Mesenchymal stem cell (in vitro differentiated cells and primary cell): ENCODE measurements at regions not wholly inside any gene's neighbourhood (a gene's known extent, or its start where the extent isn't known, plus 50 kb on each side); places are given as distances from the start of the nearest gene placed in this dataset.

Source experiments
- DNase-seq: peaks from one replicate; pipeline ENCODE4 v3.0.0-alpha.2; 2013
- H2AFZ ChIP-seq: one replicate; pipeline ENCODE4 v1.6.1; 2013; ENCODE audit warnings: low read depth, mild to moderate bottlenecking, control low read depth, inconsistent platforms, low read length, moderate library complexity
- H2AK5ac ChIP-seq: 2 replicates; pipeline ENCODE4 v1.6.1; 2013; ENCODE audit warnings: low read length, moderate library complexity, mild to moderate bottlenecking, inconsistent platforms; ENCODE audit not compliant: severe bottlenecking
- H2BK120ac ChIP-seq: one replicate; pipeline ENCODE4 v1.6.1; 2013; ENCODE audit warnings: low read depth, mild to moderate bottlenecking, inconsistent platforms, low read length, moderate library complexity
- H2BK12ac ChIP-seq, 2 experiments: one replicate each; pipeline ENCODE4 v1.6.1; 2013; ENCODE audit warnings: inconsistent platforms in 2 of 2, low read length in 2 of 2, mild to moderate bottlenecking in 2 of 2, moderate library complexity in 2 of 2, control low read depth in 1 of 2
- H2BK15ac ChIP-seq: one replicate; pipeline ENCODE4 v1.6.1; 2013; ENCODE audit warnings: mild to moderate bottlenecking, low read depth, inconsistent platforms; ENCODE audit not compliant: poor library complexity, severe bottlenecking
- H2BK5ac ChIP-seq: 2 replicates; pipeline ENCODE4 v1.6.1; 2013; ENCODE audit warnings: low read depth, mild to moderate bottlenecking, low read length, control low read depth, inconsistent platforms; ENCODE audit not compliant: poor library complexity, severe bottlenecking
- H3K14ac ChIP-seq, 2 experiments: one replicate each; pipeline ENCODE4 v1.6.1; 2013; ENCODE audit warnings: inconsistent platforms in 2 of 2, low read length in 2 of 2, control low read depth in 1 of 2, mild to moderate bottlenecking in 1 of 2, moderate library complexity in 1 of 2
- H3K18ac ChIP-seq, 2 experiments: one replicate each; pipeline ENCODE4 v1.6.1; 2013; ENCODE audit warnings: inconsistent platforms in 2 of 2, low read length in 2 of 2, control low read depth in 1 of 2, low read depth in 1 of 2, mild to moderate bottlenecking in 1 of 2
- H3K23ac ChIP-seq, 2 experiments: one replicate each; pipeline ENCODE4 v1.6.1; 2013; ENCODE audit warnings: inconsistent platforms in 2 of 2, low read length in 2 of 2, mild to moderate bottlenecking in 2 of 2, moderate library complexity in 2 of 2, control low read depth in 1 of 2
- H3K27ac ChIP-seq: 2 replicates; pipeline ENCODE4 v1.5.1; 2013; ENCODE audit warnings: mild to moderate bottlenecking, moderate library complexity, low read length, control low read depth, inconsistent platforms; ENCODE audit not compliant: poor library complexity, severe bottlenecking
- H3K27me3 ChIP-seq, 2 experiments: 2 replicates each; pipeline versions ENCODE4 v1.6.1 to v1.7.0; 2013; ENCODE audit warnings: low read length in 2 of 2, mild to moderate bottlenecking in 2 of 2, moderate library complexity in 2 of 2, control low read depth in 1 of 2, inconsistent platforms in 1 of 2; ENCODE audit not compliant: control insufficient read depth in 1 of 2, insufficient read depth in 1 of 2
- H3K36me3 ChIP-seq, 2 experiments: 2 replicates each; pipeline versions ENCODE4 v1.6.1 to v1.7.0; 2013; ENCODE audit warnings: low read length in 2 of 2, control low read depth in 1 of 2, inconsistent platforms in 1 of 2, low read depth in 1 of 2, mild to moderate bottlenecking in 1 of 2; ENCODE audit not compliant: insufficient read depth in 2 of 2, control insufficient read depth in 1 of 2
- H3K4ac ChIP-seq, 2 experiments: one replicate each; pipeline ENCODE4 v1.6.1; 2013; ENCODE audit warnings: inconsistent platforms in 2 of 2, low read length in 2 of 2, mild to moderate bottlenecking in 2 of 2, moderate library complexity in 2 of 2, control low read depth in 1 of 2, low read depth in 1 of 2
- H3K4me1 ChIP-seq: 2 replicates; pipeline ENCODE4 v1.6.1; 2013; ENCODE audit warnings: low read depth, low read length, control low read depth; ENCODE audit not compliant: control insufficient read depth, insufficient read depth
- H3K4me2 ChIP-seq: 2 replicates; pipeline ENCODE4 v1.6.1; 2013; ENCODE audit warnings: low read length, mild to moderate bottlenecking, inconsistent platforms; ENCODE audit not compliant: poor library complexity, severe bottlenecking
- H3K4me3 ChIP-seq, 2 experiments: 2 replicates each; pipeline versions ENCODE4 v1.5.1 to v1.7.0; 2013; ENCODE audit warnings: low read length in 2 of 2, mild to moderate bottlenecking in 2 of 2, control low read depth in 1 of 2, low read depth in 1 of 2; ENCODE audit not compliant: insufficient read depth in 1 of 2
- H3K79me1 ChIP-seq: replicated peaks from 2 replicates; pipeline ENCODE4 v1.6.1; 2013; ENCODE audit warnings: mild to moderate bottlenecking, control low read depth, low read length, inconsistent platforms; ENCODE audit not compliant: poor library complexity, severe bottlenecking
- H3K9ac ChIP-seq: 2 replicates; pipeline ENCODE4 v1.7.0; 2013; ENCODE audit warnings: mild to moderate bottlenecking, low read length, moderate library complexity
- H3K9me3 ChIP-seq: 2 replicates; pipeline ENCODE4 v1.7.0; 2013; ENCODE audit warnings: mild to moderate bottlenecking, low read length; ENCODE audit not compliant: control insufficient read depth
- H4K8ac ChIP-seq: one replicate; pipeline ENCODE4 v1.6.1; 2013; ENCODE audit warnings: inconsistent platforms, mild to moderate bottlenecking, low read length, moderate library complexity
- H4K91ac ChIP-seq: one replicate; pipeline ENCODE4 v1.6.1; 2013; ENCODE audit warnings: mild to moderate bottlenecking, low read length, inconsistent platforms
- WGBS: methylation state at CpG from one replicate; pipeline ENCODE4 v1.1.7; 2013; ENCODE audit warnings: mixed read lengths; 5-methylcytosine and 5-hydroxymethylcytosine counted together

DNA sequence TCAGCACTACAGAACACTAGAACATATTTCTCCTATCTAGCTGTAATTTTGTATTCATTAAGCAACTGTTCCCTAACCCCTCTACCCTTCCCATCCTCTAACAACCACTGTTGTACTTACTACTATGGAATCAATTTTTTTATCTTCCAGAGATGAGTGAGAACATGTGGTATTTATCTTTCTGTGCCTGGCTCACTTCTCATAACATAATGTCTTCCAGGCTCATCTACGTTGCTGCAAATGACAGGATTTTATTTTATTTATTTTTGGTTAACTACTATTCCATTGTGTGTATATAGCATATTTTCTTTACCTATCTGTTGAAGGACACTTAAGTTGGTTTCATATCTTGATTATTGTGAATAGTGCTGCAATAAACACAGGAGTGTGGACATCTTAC, 200.9 kb upstream of the CHRM2 start:
- H3K14ac ChIP-seq: no peak overlapping the region
- H2BK120ac ChIP-seq: no peak overlapping the region
- H3K9me3 ChIP-seq: peaks cover 27% of the 10 kb centered on the region
- no peak for DNase-seq
- H2AFZ ChIP-seq: no peak overlapping the region
- no peaks in the 10 kb centered on the region for H3K4me1 ChIP-seq
- H3K4ac ChIP-seq: no peak overlapping the region
- no peak overlapping the region for H4K91ac ChIP-seq
- no peaks in the 10 kb centered on the region for H3K27me3 ChIP-seq
- no CpG with 5 or more reads among the region's 1 CpG for WGBS
- H3K23ac ChIP-seq: no peak overlapping the region
- no peak overlapping the region for H2BK15ac ChIP-seq
- no peaks in the 10 kb centered on the region for H3K79me1 ChIP-seq
- H3K9ac ChIP-seq: no peak overlapping the region
- H2BK12ac ChIP-seq: no peak overlapping the region
- no peak overlapping the region for H3K4me3 ChIP-seq
- no peak overlapping the region for H3K4me2 ChIP-seq
- no peak overlapping the region for H2BK5ac ChIP-seq
- no peak overlapping the region for H2AK5ac ChIP-seq
- no peak overlapping the region for H3K27ac ChIP-seq
- H3K36me3 ChIP-seq: no peaks in the 10 kb centered on the region
- H3K18ac ChIP-seq: no peak overlapping the region
- no peak overlapping the region for H4K8ac ChIP-seq

- peaks cover 12% of the 10 kb centered on the region for H3K9me3 ChIP-seq
- WGBS: 75% methylated on average over 2 of the region's 5 CpGs
- DNase-seq: no peak
- no peak overlapping the region for H3K4ac ChIP-seq
- H2BK5ac ChIP-seq: no peak overlapping the region
- no peaks in the 10 kb centered on the region for H3K36me3 ChIP-seq
- no peak overlapping the region for H2AK5ac ChIP-seq
- no peak overlapping the region for H3K4me2 ChIP-seq
- H4K91ac ChIP-seq: no peak overlapping the region
- H3K4me3 ChIP-seq: no peak overlapping the region
- no peak overlapping the region for H2BK15ac ChIP-seq
- H2BK12ac ChIP-seq: no peak overlapping the region
- no peak overlapping the region for H2BK120ac ChIP-seq
- H3K27ac ChIP-seq: no peak overlapping the region
- H2AFZ ChIP-seq: no peak overlapping the region
- no peak overlapping the region for H3K9ac ChIP-seq
- H3K4me1 ChIP-seq: no peaks in the 10 kb centered on the region
- H4K8ac ChIP-seq: no peak overlapping the region
- no peak overlapping the region for H3K23ac ChIP-seq
- H3K14ac ChIP-seq: no peak overlapping the region
- no peaks in the 10 kb centered on the region for H3K27me3 ChIP-seq
- H3K18ac ChIP-seq: no peak overlapping the region
- H3K79me1 ChIP-seq: no peaks in the 10 kb centered on the region
Observed at GRCh38 chr7:136665878-136666509, 202.5 kb upstream of the CHRM2 start.

DNA sequence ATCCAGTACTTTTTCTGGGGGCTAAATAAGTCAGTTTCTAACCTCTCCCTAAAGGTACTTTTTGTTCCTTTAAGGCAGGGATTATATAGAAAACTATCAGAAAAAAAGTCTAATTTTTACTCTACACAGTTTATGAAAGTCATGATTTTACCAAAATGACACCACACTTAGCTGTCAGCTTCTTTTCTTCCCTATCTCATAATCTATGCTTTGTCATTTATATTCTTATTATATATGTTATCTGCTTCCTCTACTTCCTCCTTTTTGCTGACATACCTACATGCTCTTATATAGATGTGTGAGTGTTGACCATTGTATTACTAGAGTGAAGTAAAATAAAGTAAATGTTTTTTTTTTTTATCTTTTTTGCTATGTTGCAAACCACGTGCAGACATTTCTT, 203.9 kb upstream of the CHRM2 start:
- no peaks in the 10 kb centered on the region for H3K79me1 ChIP-seq
- no peak overlapping the region for H4K91ac ChIP-seq
- no CpG with 5 or more reads among the region's 1 CpG for WGBS
- no peaks in the 10 kb centered on the region for H3K9me3 ChIP-seq
- H3K4me3 ChIP-seq: no peak overlapping the region
- no peak overlapping the region for H2AK5ac ChIP-seq
- no peaks in the 10 kb centered on the region for H3K4me1 ChIP-seq
- no peaks in the 10 kb centered on the region for H3K27me3 ChIP-seq
- no peak for DNase-seq
- no peak overlapping the region for H3K9ac ChIP-seq
- no peaks in the 10 kb centered on the region for H3K36me3 ChIP-seq
- H4K8ac ChIP-seq: no peak overlapping the region
- no peak overlapping the region for H3K4ac ChIP-seq
- no peak overlapping the region for H2AFZ ChIP-seq
- H3K14ac ChIP-seq: no peak overlapping the region
- H3K23ac ChIP-seq: no peak overlapping the region
- no peak overlapping the region for H2BK120ac ChIP-seq
- no peak overlapping the region for H3K27ac ChIP-seq
- no peak overlapping the region for H2BK15ac ChIP-seq
- no peak overlapping the region for H3K4me2 ChIP-seq
- no peak overlapping the region for H3K18ac ChIP-seq
- no peak overlapping the region for H2BK12ac ChIP-seq
- H2BK5ac ChIP-seq: no peak overlapping the region

GRCh38 chr7:136657482-136657921, 210.9 kb upstream of the CHRM2 start:
- H4K8ac ChIP-seq: no peak overlapping the region
- H3K4me2 ChIP-seq: no peak overlapping the region
- H3K4me1 ChIP-seq: no peaks in the 10 kb centered on the region
- no peaks in the 10 kb centered on the region for H3K9me3 ChIP-seq
- H3K79me1 ChIP-seq: no peaks in the 10 kb centered on the region
- H3K4ac ChIP-seq: no peak overlapping the region
- H2BK15ac ChIP-seq: no peak overlapping the region
- no peak overlapping the region for H2AK5ac ChIP-seq
- no peak overlapping the region for H2BK12ac ChIP-seq
- H3K18ac ChIP-seq: no peak overlapping the region
- no peak overlapping the region for H3K23ac ChIP-seq
- no peaks in the 10 kb centered on the region for H3K36me3 ChIP-seq
- no peak overlapping the region for H3K9ac ChIP-seq
- DNase-seq: peak; percentile 40
- no peak overlapping the region for H3K14ac ChIP-seq
- no peak overlapping the region for H3K4me3 ChIP-seq
- H3K27ac ChIP-seq: no peak overlapping the region
- no peak overlapping the region for H2BK5ac ChIP-seq
- H2BK120ac ChIP-seq: no peak overlapping the region
- H3K27me3 ChIP-seq: no peaks in the 10 kb centered on the region
- no peak overlapping the region for H4K91ac ChIP-seq
- H2AFZ ChIP-seq: no peak overlapping the region
- no CpG with 5 or more reads among the region's 2 CpGs for WGBS
